NOMO-1 treated with DMSO at 0.1 percent for 48 hours (cell line): ENCODE measurements at regions not wholly inside any gene's neighbourhood (a gene's known extent, or its start where the extent isn't known, plus 50 kb on each side); places are given as distances from the start of the nearest gene placed in this dataset.
"Not testable (repeated sequence)": the region's sequence is repeated elsewhere in the genome, so short reads cannot be mapped to it uniquely, and the experiment has no call there.

Source experiments
- DNase-seq: peaks from one replicate; lab custom pipeline; 2025; ENCODE audit not compliant: unreplicated experiment; lab: John Stamatoyannopoulos, UW

GRCh38 chr4:9110700-9111099 lies 59.5 kb upstream of the FAM90A26 start:
- DNase-seq, result not testable (repeated sequence)

DNA sequence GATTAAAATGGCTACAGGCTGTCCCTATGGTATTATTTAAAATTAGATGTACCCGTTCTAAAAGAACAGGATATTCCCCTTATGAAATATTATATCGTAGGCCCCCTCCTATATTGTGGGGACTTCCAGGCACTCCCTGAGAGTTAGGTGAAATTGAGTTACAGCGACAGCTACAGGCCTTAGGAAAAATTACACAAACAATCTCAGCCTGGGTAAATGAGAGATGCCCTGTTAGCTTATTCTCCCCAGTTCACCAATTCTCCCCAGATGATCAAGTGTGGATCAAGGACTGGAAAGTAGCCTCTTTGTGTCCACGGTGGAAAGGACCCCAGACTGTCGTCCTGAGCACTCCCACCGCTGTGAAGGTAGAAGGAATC lies 67.1 kb upstream of the FAM90A26 start:
- not testable (repeated sequence) for DNase-seq

- not testable (repeated sequence) for DNase-seq
Measured at GRCh38 chr4:9102471-9103147, 67.6 kb upstream of the FAM90A26 start.

GRCh38 chr4:9096330-9096729 lies 73.9 kb upstream of the FAM90A26 start:
- DNase-seq, result not testable (repeated sequence)

- not testable (repeated sequence) for DNase-seq
Measured at GRCh38 chr4:9078796-9079195, 91.4 kb upstream of the FAM90A26 start.

DNA sequence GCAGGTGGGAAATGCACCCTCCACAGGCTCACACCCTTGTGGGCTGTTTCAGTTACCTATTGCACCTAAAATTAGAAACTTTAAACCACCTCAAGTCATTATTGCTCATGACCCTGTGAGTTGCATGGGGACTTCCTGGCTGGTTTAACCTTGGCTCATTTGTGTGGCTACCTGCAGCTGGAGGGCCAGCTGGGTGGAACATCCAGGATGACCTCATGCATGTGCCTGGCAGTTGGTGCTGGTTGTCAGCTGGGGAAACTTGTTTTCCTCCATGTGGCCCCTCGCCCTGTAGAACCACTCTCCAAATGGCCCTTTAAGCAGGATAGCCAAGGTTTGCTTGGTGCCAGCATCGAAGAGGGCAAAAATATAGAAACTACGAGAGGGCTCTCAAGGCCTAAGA lies 93.2 kb upstream of the FAM90A26 start:
- DNase-seq, result not testable (repeated sequence)

- not testable (repeated sequence) for DNase-seq
Measured at GRCh38 chr4:9076486-9076885, 93.7 kb upstream of the FAM90A26 start.

DNA sequence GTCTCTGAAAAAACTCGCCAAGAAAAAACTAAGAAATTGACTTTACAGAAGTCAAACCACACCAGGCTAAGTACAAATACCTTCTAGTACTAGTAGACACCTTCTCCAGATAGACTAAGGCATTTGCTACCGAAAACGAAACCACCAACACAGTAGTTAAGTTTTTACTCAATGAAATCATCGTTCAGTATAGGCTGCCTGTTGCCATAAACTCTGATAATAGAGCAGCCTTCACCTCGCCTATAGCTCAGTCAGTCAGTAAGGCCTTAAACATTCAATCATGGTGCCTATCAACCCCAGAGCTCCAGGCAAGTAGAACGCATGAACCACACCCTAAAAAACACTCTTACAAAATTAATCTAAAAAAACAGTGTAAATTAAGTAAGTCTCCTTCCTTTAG lies 96.8 kb upstream of the FAM90A26 start:
- not testable (repeated sequence) for DNase-seq

GRCh38 chr4:9072521-9073220 lies 97.5 kb upstream of the FAM90A26 start:
- DNase-seq, result not testable (repeated sequence)

DNA sequence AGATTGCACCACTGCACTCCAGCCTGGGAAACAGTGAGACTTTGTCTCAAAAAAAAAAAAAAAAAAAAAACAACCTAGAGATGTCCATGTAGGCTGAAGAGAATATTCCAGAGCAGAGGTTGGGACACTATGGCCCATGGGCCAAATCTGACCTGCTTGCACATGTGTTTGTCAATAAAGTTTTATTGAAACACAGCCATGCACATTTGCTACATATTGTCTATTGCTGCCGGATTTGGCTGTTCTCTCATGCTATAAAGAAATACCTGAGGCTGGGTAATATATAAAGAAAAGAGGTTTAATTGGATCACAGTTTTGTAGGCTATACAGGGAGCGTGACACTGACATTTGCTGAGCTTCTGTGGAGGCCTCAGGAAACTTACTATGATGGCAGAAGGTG lies 102.3 kb upstream of the FAM90A26 start:
- not testable (repeated sequence) for DNase-seq

DNA sequence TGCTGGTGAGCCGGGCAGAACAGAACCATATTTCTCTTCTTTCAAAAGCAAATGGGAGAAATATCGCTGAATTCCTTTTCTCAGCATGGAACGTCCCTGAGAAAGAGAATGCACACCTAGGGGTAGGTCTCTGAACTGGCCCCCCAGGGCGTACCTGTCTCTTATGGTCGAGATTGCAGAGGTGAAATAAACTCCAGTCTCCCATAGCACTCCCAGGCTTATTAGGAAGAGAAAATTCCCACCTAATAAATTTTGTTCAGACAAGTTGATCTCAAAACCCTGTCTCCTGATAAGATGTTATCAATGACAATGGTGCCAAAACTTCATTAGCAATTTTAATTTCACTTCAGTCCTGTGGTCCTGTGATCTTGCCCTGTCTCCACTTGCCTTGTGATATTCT lies 106.6 kb upstream of the FAM90A26 start:
- DNase-seq, result not testable (repeated sequence)

- DNase-seq, result not testable (repeated sequence)
Measured at GRCh38 chr4:9024866-9025265, 145.3 kb upstream of the FAM90A26 start.

DNA sequence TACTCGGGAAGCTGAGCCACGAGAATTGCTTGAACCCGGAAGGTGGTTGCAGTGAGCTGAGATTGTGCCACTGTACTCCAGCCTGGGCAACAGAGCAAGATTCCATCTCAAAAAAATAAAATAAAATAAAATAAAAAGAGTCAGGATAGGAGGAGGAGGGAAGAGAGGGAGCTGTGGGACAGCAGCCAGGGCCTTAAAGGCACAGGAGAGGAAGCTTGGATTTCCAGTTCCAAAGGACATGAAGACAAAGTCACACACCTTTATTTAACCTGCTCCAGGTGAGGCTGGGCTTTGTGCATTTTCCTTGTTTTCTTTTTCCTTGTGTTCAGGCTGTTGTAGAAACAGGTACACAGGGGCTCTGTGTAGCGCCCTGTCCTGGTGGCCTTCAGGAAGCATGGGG lies 138.2 kb upstream of the HMX1 start:
- DNase-seq, result not testable (repeated sequence)

DNA sequence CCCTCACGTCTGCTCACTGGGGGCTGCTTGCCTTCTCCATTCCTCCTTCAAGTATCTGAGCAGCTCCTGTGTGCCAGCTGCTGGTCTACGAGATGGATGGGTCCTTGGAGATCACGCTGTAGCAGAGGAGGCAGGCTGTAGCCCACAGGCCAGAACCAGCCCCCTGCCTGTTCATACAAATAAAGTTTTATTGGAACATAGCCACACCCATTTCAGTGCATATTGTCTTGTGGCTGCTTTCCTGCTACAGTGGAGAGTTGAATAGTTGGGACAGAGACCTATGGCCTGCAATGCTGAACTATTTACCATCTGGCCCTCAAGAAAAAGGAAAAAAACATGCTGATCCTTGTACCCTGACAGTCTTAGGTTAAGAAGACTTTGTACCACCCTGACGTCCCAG lies 136.8 kb upstream of the HMX1 start:
- not testable (repeated sequence) for DNase-seq

- DNase-seq, result not testable (repeated sequence)
Measured at GRCh38 chr4:9001153-9001552, 129.5 kb upstream of the HMX1 start.

GRCh38 chr4:9000505-9001001 lies 128.9 kb upstream of the HMX1 start:
- DNase-seq, result peak; percentile 16

- not testable (repeated sequence) for DNase-seq
Measured at GRCh38 chr4:8992981-8993380, 121.3 kb upstream of the HMX1 start.

GRCh38 chr4:8991449-8991848 lies 119.8 kb upstream of the HMX1 start:
- not testable (repeated sequence) for DNase-seq

- DNase-seq, result not testable (repeated sequence)
Measured at GRCh38 chr4:8990341-8990740, 118.7 kb upstream of the HMX1 start.

GRCh38 chr4:8985786-8986185 lies 114.1 kb upstream of the HMX1 start:
- not testable (repeated sequence) for DNase-seq

GRCh38 chr4:8984641-8985040 lies 113.0 kb upstream of the HMX1 start:
- not testable (repeated sequence) for DNase-seq

- DNase-seq, result not testable (repeated sequence)
Measured at GRCh38 chr4:8983921-8984320, 112.3 kb upstream of the HMX1 start.
